ENCODE measurements at regions not wholly inside any gene's neighbourhood (a gene's known extent, or its start where the extent isn't known, plus 50 kb on each side); places are given as distances from the start of the nearest gene placed in this dataset.

DNA sequence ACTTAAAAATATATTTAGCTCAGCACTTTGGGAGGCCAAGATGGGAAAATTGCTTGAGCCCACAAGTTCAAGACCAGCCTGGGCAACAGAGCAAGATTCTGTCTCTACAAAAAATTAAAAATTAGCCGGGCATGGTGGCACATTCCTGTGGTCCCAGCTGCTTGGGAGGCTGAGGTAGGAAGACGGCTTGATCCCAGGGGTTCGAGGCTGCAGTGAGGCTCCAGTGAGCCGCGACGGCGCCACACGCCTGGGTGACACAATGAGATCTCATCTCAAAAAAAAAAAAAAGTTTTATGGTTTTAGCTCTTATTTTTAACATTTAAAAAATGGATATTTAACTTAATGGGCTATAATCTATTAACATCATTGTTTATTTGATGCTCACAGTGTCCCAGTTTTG lies 97.2 kb upstream of the RIPOR2 start:
- no peak for ATAC-seq (ENCODE audit: poor library complexity)
- H3K4me3 Mint-ChIP-seq = peak overlapping the region; percentile 38
- H3K4me1 Mint-ChIP-seq (ENCODE audit: low read depth) = peaks cover 65% of the 10 kb centered on the region
- H3K36me3 Mint-ChIP-seq (ENCODE audit: low read depth) = no peaks in the 10 kb centered on the region
- DNase-seq = no peak
- Histone ChIP-seq H3K27ac (ENCODE audit: low read depth in 1 of 2, low read length in 2 of 2) (no peak overlapping the region), H3K36me3 (ENCODE audit: insufficient read depth, low read length) (no peaks in the 10 kb centered on the region), H3K9me3 (ENCODE audit: control insufficient read depth in 1 of 2, insufficient read depth in 1 of 2, low read length in 2 of 2) (no peaks in the 10 kb centered on the region), H3K27me3 (ENCODE audit: control insufficient read depth in 1 of 2, insufficient read depth in 2 of 2, low read length in 2 of 2) (no peaks in the 10 kb centered on the region), H3K4me1 (ENCODE audit: insufficient read depth, low read length) (peaks cover 37% of the 10 kb centered on the region), H3K4me3 (ENCODE audit: low read length) (no peak overlapping the region)
- no peaks in the 10 kb centered on the region for H3K9me3 Mint-ChIP-seq
- TF ChIP-seq, protein P1, sequence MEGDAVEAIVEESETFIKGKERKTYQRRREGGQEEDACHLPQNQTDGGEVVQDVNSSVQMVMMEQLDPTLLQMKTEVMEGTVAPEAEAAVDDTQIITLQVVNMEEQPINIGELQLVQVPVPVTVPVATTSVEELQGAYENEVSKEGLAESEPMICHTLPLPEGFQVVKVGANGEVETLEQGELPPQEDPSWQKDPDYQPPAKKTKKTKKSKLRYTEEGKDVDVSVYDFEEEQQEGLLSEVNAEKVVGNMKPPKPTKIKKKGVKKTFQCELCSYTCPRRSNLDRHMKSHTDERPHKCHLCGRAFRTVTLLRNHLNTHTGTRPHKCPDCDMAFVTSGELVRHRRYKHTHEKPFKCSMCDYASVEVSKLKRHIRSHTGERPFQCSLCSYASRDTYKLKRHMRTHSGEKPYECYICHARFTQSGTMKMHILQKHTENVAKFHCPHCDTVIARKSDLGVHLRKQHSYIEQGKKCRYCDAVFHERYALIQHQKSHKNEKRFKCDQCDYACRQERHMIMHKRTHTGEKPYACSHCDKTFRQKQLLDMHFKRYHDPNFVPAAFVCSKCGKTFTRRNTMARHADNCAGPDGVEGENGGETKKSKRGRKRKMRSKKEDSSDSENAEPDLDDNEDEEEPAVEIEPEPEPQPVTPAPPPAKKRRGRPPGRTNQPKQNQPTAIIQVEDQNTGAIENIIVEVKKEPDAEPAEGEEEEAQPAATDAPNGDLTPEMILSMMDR (IDR thresholded peaks at IDR 0.05) = no peak
- intact Hi-C loops (cut with DNase I, micrococcal nuclease) = no loop called here
- ChIA-PET CTCF (interaction anchor here (0.7 to 2.0 kb wide), 4 partner anchors 14 to 38 kb away, joined by 3 to 11 read pairs (median 4); no protein-coding TSS in a partner anchor), POLR2A (interaction anchor here (0.6 to 1.5 kb wide), 2 partner anchors 9 to 22 kb away, joined by 3 to 5 read pairs; no protein-coding TSS in a partner anchor)
- no peaks in the 10 kb centered on the region for H3K27me3 Mint-ChIP-seq
- H3K27ac Mint-ChIP-seq = no peak overlapping the region

DNA sequence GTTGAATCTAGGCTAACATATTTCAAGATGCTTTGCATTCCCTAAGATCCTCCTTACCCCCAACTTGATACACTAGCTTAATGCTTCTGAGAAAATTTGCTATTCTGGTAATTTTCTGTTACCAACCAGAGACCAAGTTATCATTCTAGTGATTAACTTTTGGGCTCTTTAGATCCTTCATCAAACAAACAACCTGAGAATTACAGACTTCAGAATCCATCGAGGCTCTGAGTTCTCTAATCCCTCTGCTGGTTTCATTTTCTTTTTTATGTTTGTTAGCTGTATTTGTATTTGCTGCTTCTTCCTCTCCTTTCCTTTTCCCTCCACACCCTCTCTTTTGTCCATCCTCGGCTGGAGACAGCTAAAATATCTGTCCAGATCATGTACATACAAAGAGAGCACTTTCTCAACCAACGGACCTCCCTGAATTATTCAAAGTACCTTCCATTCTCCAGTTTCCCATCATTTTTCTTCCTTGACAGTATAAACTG lies 98.7 kb upstream of the RIPOR2 start:
- Mint-ChIP-seq H3K9me3 (no peaks in the 10 kb centered on the region), H3K36me3 (ENCODE audit: low read depth) (no peaks in the 10 kb centered on the region), H3K27me3 (no peaks in the 10 kb centered on the region), H3K4me1 (ENCODE audit: low read depth) (peaks cover 68% of the 10 kb centered on the region), H3K27ac (peak overlapping the region; percentile 96), H3K4me3 (peak overlapping the region; percentile 83)
- TF ChIP-seq, protein P1 (IDR thresholded peaks at IDR 0.05) = no peak
- ATAC-seq (ENCODE audit: poor library complexity) (peak; percentile 41), DNase-seq (peak in 1 of 14 experiments; percentile 52)
- intact Hi-C loops (cut with DNase I, micrococcal nuclease) = no loop called here
- ChIA-PET CTCF (interaction anchor here (1.0 to 6.7 kb wide), 4 partner anchors 7 to 36 kb away, joined by 6 to 44 read pairs (median 10); no protein-coding TSS in a partner anchor), POLR2A (interaction anchor here (0.7 to 7.4 kb wide), 8 partner anchors 8 to 185 kb away, joined by 3 to 105 read pairs (median 4); partner anchors contain the start of gene RIPOR2)
- Histone ChIP-seq H3K27ac (ENCODE audit: low read depth in 1 of 2, low read length in 2 of 2) (peak overlapping the region; percentile 6 to 75), H3K9me3 (ENCODE audit: control insufficient read depth in 1 of 2, insufficient read depth in 1 of 2, low read length in 2 of 2) (no peaks in the 10 kb centered on the region), H3K36me3 (ENCODE audit: insufficient read depth, low read length) (no peaks in the 10 kb centered on the region), H3K27me3 (ENCODE audit: control insufficient read depth in 1 of 2, insufficient read depth in 2 of 2, low read length in 2 of 2) (no peaks in the 10 kb centered on the region), H3K4me1 (ENCODE audit: insufficient read depth, low read length) (peaks cover 41% of the 10 kb centered on the region), H3K4me3 (ENCODE audit: low read length) (peak overlapping the region; percentile 50)

DNA sequence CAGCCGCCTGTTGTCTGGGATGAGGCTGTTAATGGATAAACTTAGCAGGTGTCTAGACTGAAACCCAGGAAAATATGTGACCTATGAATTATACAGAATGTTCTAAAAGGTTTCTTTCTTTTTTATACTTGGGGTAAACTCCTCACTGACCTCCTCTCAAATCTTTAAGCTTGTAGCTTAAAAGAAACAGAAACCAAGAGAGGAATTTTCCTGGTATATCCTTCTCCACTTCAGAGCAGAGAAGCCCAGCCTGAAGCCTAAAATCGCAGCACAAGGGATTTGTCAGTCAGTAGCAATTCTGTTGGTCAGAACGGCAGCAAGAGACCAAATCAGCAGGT lies 99.4 kb upstream of the RIPOR2 start:
- Mint-ChIP-seq H3K27me3 (no peaks in the 10 kb centered on the region), H3K4me1 (ENCODE audit: low read depth) (peaks cover 66% of the 10 kb centered on the region), H3K4me3 (peak overlapping the region; percentile 83), H3K9me3 (no peaks in the 10 kb centered on the region), H3K27ac (peak overlapping the region; percentile 96), H3K36me3 (ENCODE audit: low read depth) (no peaks in the 10 kb centered on the region)
- H3K27me3 ChIP-seq (ENCODE audit: control insufficient read depth in 1 of 2, insufficient read depth in 2 of 2, low read length in 2 of 2) = no peaks in the 10 kb centered on the region
- POLR2A ChIA-PET = interaction anchor here (0.7 to 7.4 kb wide), 7 partner anchors 8 to 99 kb away, joined by 3 to 105 read pairs (median 5); partner anchors contain the start of gene RIPOR2
- ATAC-seq (ENCODE audit: poor library complexity) (peak; percentile 5), DNase-seq (peak in 1 of 14 experiments; percentile 23)
- TF ChIP-seq, protein P1 (IDR thresholded peaks at IDR 0.05) = no peak
- peak overlapping the region; percentile 48 to 75 for H3K27ac ChIP-seq (ENCODE audit: low read depth in 1 of 2, low read length in 2 of 2)
- CTCF ChIA-PET = interaction anchor here (1.0 to 6.7 kb wide), 6 partner anchors 8 to 101 kb away, joined by 3 to 44 read pairs (median 7); no protein-coding TSS in a partner anchor
- H3K4me1 ChIP-seq (ENCODE audit: insufficient read depth, low read length) = peaks cover 44% of the 10 kb centered on the region
- H3K9me3 ChIP-seq (ENCODE audit: control insufficient read depth in 1 of 2, insufficient read depth in 1 of 2, low read length in 2 of 2) = no peaks in the 10 kb centered on the region
- H3K36me3 ChIP-seq (ENCODE audit: insufficient read depth, low read length) = no peaks in the 10 kb centered on the region
- intact Hi-C loops (cut with DNase I, micrococcal nuclease) = no loop called here
- peak overlapping the region; percentile 50 for H3K4me3 ChIP-seq (ENCODE audit: low read length)

Measured in CD4-positive, alpha-beta T cell (primary cell).